H1 (cell line): ENCODE measurements at regions not wholly inside any gene's neighbourhood (a gene's known extent, or its start where the extent isn't known, plus 50 kb on each side); places are given as distances from the start of the nearest gene placed in this dataset.
"Not testable (repeated sequence)": the region's sequence is repeated elsewhere in the genome, so short reads cannot be mapped to it uniquely, and the experiment has no call there.

ENCODE experiments used
- ATF2 ChIP-seq: IDR thresholded peaks from 2 replicates; pipeline ENCODE4 v1.6.1; 2012; ENCODE audit warnings: low read length, inconsistent platforms
- CTCF ChIP-seq, 3 experiments: IDR thresholded peaks; 1 replicate in 2 of 3; 2 replicates in 1 of 3; pipeline versions ENCODE4 v1.5.1 to v1.6.1; 2011; ENCODE audit warnings: low read length in 3 of 3, mild to moderate bottlenecking in 3 of 3, inconsistent platforms in 2 of 3, low read depth in 1 of 3, moderate library complexity in 1 of 3; ENCODE audit not compliant: insufficient read depth in 1 of 3; ENCODE audit errors: control extremely low read depth in 1 of 3

GRCh38 chr10:31665764-31666279 is 262.8 kb downstream of the ARHGAP12 start:
- not testable (repeated sequence) for TF ChIP-seq CTCF (IDR thresholded peaks at IDR 0.05; ENCODE audit: control extremely low read depth in 1 of 3, insufficient read depth in 1 of 3, low read depth in 1 of 3, low read length in 3 of 3); ATF2
